HS-5 (cell line): ENCODE measurements at regions not wholly inside any gene's neighbourhood (a gene's known extent, or its start where the extent isn't known, plus 50 kb on each side); places are given as distances from the start of the nearest gene placed in this dataset.
"Not testable (repeated sequence)": the region's sequence is repeated elsewhere in the genome, so short reads cannot be mapped to it uniquely, and the experiment has no call there.

ENCODE experiments used
- DNase-seq: peaks from one replicate; pipeline ENCODE4 v3.0.0-alpha.2; 2012; ENCODE audit warnings: low read depth

DNA sequence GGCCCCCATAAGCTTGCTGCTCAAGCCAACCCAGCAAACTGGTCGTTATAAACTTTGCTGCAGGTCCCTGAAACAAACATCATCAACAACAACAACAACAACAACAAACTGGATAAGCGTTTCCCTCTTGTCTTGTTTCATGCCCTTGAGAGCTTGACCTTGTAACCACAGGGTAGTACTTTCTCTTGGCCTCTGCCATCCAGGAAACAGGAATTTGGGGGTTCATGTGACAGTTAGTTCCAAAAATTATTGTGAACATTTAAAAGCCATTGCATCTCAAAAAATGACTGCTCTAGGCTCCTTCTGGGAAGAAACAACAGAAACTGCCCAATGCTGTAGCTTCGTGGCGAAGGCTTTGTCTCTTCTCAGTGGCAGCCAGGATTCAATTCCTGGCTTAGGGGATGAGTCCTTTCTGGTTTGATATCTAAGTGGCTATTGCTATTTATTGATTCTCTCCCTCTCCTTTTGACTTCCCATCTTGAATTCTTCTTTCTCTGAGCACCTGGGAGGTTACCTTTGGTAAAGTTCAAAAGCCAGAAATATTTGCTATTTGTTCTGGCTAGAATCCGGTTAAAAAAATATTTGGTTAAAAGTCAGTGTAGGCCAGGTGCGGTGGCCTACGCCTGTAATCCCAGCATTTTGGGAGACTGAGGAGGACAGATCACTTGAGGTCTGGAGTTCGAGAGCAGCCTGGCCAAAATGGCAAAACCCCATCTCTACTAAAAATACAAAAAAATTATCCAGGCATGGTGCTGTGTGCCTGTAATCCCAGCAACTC is 52.0 kb upstream of the CPM start:
- no peak for DNase-seq

DNA sequence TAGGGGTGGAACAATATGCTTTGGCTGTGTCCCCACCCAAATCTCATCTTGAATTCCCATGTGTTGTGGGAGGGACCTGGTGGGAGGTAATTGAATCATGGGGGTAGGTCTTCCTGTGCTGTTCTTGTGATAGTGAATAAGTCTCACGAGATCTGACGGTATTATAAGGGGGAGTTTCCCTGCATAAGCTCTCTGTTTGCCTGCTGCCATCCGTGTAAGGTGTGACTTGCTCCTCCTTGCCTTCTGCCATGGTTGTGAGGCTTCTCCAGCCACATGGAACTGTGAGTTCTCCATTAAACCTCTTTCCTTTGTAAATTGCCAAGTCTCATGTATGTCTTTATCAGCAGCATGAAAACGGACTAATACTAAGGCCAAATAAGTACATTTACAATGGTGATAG is 64.6 kb upstream of the CPM start:
- DNase-seq: not testable (repeated sequence)

DNA sequence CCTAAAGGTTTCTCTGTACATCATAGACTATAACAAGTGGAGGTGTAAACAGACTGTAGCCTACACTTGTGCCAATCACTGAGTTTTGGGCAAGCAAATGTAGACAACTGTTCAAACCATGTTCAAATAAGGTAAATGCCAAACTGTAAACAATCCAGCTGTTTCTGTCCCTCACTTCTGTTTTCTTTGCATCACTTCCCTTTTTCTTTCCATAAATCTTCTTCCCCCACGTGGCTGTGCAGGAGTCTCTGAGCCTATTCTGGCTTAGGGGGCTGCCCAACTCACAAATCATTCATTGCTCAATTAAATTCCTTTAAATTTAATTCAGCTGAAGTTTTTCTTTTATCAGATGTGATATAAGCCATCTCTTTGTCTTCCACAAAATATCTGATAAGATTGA is 65.1 kb upstream of the CPM start:
- no peak for DNase-seq

DNA sequence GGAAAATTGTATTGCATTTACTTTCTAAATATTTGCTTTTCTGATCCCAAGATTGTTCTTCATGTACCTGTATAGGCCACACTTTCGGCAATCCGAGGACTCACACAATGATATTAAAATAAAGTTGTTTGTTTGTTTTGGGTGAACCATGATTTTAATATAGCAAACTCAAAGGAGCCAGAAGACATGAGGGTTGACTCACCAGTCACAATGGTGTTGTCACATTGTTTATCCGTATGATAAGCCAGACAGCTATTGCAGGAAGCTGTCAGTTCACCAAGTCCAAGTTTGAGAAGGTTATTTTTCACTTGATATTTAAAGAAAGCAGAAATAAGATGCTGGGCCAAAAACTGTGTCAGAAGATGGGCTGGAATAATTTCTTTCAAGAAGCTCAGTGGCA is 67.1 kb upstream of the CPM start:
- no peak for DNase-seq

DNA sequence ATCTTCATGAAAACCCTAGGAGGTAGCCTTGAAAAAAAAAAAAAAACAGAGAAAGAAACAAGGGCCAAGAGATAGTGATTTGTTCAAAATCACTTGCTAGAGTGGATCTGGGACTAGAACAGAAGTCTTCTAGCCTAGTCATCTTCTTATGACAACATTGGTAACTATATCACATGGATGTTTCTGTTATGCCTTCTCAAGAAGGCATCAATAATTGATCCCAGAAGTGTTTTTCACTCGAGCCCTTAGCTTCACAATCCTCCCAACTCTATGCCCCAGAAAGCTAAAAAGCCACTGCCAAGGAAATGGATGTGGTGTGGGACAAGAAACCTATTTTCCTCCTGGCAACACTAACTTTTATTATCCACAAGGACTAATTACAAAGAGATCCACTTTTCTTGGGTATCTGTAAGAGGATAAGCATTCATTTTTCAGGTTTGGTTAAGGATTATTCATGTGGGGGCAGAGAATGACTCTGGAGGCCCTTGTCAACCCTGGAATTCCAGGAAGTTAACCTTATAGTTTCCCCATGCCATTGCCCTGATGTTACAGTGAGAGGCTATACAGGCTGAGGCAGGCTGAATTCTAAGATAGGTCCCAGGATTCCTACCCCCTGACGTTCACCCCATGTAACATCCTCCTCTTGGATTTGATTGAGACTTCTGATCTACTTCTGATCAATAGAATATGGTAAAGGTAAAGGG is 67.7 kb upstream of the CPM start:
- DNase-seq: peak; percentile 45

DNA sequence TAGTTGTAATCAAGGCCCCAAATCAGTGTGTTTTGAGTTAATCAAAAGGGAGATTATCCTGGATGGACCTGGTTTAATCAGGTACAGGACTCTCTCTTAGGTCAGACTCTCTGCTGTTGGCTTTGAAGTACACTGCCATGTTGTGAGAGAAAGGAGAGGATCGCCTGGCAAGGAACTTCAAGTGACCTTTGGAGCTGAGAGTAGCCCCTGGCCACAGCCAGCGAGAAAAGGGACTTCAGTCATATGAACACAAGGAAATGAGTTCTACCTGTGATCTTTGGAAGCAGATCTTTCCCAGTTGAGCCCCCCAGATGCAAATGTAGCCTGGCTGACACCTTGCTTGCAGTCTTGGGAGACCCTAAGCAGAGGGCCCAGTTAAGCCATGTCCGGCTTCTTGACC is 68.3 kb upstream of the CPM start:
- no peak for DNase-seq

DNA sequence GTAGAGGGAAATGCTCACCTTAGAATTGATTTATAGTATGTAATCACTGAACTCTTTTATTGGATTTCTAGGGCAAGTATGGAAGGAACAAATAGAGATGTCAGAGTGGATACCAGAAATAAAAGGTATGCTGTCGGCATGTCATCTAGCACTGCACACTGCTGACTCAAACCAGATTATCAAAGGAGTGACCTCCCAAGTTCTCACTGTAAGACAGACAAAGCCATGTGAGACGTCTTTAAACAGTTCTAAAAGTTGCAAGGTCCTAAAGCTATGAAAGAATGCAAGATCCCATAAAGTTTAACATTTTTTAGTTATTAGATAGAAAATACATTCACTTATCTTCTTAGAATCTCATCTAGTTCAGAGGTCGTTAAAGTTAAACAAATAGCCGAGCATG is 70.0 kb upstream of the CPM start:
- DNase-seq: no peak

DNA sequence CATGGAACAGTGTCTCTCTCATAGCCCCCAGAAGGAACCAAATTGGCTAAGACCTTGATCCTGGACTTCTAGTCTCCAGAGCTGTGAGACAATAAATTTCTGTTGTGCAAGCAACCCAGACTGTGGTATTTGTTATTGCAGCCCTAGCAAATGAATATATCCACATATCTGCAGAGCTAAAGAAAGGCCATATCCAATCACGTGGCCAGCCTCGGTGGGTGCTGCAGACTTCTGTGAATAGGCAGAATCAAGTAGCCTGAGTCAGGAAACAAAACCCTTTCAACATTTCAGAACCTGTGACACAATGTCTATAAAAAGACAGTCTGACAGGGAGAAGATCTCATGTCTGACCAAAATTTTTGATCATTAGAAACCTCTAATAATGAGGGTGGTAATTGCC is 71.0 kb upstream of the CPM start:
- DNase-seq: no peak

DNA sequence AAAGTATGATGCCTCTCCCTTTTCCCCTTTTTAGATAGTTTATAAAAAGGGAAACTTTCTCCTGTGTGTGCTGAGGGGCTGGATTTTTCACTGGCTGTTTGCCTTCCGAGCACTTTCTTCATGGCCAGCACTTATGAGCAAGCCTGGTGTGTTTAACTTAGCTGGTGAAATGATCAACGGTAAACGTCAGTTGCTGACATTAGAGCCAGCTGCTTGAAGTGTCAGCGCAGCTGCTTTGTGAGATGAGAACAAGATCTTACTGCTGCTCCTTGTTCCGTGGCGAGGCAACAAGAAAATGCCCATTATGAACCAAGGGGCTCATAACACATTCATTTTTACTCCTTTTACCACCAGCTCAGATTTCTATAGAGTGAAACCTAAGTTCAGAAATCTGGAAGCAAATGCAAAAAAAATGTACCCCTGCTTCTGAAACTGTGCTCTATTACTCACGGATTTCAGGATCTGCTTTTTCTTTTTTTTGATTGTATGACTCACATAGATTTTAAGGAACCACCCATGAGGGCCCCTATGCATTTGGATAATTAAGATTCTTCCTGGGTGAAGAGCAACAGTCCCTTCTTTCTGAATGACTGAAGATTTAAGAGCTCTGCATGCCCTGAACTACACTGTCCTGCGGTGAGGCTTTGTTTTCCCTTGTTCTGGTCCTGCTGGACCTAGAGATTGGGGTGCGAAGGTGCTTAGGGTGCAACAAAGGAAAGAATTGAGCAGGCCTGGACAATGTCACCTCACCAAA is 74.3 kb upstream of the CPM start:
- DNase-seq: peak; percentile 75

DNA sequence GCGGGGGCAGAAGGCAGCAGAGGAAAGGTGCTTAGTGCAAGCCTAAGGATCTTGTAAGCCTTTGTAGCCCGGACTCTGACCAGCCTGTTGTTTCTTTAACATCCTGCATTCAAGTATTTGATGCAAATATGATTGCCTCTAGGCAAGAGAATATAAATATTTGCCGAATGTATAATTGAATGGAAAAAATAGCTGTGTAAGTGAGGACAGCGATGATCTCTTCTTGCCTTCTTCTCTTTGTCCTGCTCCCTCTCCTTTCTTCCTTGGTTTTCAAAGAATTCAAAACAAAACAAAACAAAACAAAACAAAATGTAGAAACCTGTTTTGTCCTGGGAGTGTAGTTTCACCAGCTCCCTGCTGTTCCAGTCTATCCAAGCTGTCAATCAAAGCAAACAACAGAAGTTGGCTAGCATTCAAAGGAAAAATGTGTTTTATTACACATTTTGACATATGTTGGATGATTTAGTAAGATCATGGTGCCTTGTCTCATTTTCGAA is 74.9 kb upstream of the CPM start:
- no peak for DNase-seq

DNA sequence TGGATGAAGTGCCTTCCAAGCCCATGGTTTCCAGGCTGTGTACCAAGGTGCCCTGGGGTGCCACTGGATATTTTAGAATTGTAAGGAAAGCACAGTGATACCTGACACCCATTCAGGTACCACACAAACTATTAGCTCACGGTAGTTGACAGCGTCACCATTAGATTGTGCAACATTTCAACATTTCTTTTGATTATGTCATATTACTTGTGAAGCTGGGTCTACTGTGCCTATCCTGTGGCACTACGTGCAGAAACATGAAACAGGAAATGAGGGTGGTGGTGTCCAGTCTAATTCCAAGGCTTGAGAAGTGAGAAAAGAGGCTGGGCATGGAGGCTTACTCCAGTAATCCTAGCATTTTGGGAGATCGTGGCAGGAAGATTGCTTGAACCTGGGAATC is 75.5 kb upstream of the CPM start:
- DNase-seq: no peak

DNA sequence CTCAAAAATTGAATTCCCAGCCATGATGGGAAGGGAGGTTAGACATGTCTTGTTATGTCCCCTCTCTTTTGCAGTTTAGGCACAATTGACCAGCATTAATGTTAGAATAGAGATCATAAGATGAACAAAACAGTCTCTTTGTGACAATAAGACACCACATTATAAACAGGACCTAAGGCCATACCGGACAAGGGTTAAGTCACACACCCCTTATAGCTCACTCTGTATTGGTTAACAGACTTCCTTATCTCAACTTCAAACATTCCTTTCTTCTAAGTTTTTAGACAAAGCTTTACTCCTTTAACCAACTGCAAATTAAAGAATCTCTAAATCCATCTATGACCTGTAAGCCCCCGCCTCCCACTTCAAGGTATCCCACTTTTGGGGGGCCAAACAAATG is 81.1 kb upstream of the CPM start:
- no peak for DNase-seq

DNA sequence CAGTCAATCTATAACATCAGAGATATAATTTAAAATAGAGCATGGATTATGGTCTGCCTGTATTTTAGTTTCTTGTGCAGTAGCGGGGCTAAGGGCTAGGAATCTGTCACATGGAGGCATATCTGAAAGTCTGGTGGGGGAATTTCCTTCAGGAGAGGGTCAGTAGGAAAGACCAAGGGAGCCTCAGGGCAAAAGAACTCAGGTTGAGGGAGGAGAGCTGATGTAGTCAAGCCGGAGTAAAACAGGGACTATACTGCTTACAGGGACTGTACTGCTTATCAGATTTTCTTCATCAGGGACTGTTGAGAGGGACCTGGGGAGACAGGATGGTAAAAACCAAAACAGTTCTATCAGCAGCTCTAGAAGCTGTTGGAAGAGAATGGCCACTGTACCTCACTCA is 82.0 kb upstream of the CPM start:
- no peak for DNase-seq

DNA sequence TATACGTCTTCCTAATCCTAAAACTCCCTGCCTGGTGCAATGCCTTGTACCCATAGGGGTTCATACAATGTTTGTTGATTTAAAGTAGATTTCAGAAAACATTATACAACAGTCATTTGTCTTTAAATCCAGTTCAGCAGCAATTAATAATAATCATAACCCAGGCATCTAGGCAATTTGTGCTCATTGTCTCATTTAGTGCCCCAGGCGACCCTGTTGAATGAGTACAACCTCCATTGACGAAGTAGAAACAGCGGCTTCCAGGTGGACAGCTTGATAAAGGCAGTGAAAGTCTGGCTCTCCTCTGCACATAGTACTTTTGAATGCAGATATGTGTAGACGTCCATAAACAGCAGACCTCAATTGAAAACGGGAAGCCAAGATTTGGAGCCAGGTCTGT is 82.9 kb upstream of the CPM start:
- DNase-seq: no peak

DNA sequence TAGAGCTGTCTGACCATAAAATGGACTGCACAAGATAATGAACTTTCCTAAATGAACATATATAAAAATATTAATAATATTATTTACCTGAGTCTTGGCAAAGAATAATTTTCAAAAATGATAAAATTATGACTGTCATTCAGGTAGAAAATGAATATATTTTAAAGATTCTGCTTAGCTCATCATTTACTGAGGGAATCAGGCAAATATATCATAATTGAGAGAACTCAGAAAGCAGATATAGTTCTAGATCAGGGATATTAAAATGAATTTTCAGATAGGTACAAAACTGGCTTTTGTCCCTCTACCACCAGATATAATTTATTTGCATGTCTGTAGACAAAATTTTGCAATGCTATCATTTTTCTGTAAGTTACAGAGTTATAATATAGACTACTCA is 86.1 kb upstream of the CPM start:
- no peak for DNase-seq

DNA sequence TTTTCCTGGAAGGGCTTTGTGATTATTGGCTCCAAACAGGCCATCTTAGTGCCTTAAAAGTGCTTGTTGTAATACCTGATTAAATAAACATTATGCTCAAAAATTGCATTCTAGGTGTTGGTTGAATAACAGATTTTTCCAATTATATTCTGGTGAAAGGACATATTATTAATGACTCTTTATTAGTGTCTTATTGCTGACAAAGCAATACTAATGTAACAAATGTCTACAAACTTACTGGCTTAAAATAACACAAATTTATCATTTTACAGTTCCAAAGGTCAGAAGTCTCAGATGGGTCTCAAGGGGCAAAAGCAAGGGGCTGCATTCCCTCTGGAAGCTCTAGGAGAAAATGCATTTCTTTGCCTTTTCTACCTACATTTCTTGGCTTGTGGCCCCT is 86.9 kb upstream of the CPM start:
- DNase-seq: no peak

DNA sequence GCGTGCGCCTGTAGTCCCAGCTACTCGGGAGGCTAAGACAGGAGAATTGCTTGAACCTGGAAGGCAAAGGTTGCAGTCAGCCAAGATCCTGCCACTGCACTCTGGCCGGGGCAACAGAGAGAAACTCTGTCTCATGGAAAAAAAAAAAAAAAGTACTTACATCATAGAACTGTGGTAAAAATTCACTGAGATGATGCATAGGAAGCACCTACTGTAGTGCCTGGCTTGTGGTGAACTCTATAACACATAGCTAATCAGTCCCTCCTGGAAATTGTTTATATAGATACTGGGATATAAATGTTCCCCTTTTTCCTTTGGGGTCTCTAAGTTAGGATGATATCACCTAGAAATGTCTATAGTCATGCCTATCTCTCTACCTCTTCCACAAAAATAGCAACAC is 89.7 kb upstream of the CPM start:
- DNase-seq: no peak

DNA sequence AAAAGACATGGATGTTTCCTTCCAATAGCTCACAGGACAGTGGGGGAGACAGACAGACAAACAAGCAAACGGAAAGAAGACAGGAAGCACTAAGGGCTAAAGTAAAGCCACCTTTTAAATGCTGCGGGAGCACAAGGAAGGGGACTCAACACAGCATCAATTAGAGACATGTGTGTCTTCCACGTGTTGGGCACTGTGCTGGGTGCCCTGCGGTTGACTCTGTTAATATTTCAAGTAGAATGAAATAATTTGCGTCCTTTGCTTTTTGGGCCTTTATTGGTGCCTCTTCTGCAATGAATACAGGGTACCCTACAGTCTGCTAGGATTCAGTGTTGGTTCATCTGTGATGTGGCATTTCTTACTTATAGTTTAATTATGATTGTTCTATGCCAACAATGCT is 90.9 kb upstream of the CPM start:
- DNase-seq: no peak

DNA sequence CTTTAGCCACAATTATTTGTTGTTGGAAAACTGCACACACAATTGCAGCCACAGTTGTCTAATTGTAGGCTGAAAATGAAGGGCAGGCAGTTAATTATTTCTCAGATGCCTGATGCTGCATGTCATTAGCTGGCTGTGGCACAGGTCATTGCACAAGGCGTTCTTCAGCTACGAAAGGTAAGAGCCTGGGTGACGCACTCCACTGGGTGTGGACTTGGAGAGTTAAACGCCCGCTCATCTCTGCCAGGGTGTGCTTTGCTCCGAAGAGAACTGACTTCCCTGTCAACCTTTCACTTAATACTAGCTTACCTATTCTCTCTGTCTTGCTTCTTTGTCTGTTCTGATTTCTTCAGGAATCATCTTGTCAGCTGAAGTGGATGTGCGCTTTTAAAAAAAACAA is 91.4 kb upstream of the CPM start:
- no peak for DNase-seq

DNA sequence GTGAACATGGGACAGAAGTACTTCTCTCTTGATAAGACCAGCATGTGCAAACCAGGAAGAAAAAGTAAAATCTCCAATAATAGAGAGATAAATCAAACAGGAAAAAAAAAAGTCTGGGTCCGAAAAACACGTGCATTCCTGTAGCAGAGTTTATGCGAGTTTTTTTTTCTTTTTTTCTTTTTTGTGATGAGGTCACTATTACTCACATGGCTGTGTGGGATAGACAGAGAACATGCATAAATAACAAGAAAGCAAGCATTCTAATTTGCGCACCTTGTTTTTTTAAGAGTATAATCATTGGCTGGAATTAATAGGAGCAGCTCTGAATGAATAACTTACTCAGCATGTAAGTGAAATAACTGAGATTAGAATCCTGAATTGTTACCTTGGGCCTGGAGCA is 91.9 kb upstream of the CPM start:
- no peak for DNase-seq

DNA sequence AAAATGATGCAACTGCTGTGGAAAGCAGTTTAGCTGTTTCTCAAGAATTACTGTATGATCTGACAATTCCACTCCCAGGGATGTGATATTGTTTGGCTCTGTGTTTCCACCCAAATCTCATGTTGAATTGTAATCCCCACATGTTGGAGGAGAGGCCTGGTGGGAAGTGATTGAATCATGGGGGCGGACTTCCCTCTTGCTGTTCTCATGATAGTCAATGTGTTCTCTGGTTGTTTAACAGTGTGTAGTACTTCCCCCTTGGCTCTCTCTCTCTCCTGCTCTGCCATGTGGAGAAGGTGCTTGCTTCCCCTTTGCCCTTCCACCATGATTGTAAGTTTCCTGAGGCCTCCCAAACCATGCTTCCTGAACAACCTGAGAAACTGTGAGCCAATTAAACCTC is 93.4 kb upstream of the CPM start:
- no peak for DNase-seq

DNA sequence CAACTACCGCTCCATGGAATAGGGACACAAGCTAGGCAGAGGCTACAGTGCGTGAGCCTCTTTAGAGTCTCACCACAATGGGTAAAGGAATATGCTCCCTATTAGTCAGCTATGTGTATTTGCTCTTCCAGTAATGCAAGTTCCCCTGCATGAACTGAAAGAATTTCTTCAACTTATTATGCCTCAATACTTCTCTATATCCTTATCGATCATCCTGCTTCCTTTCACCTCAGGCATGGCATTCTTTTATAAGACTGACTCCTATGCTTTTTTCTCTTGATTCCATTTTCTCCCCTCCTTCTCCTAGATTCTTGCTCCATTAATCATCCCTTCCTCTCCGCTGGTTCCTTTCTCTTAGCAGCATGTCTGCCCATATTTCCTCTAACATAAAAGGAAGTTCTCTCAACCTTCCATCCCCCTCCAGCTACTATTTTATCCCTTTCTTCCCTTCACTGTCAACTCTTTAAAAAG is 94.5 kb upstream of the CPM start:
- no peak for DNase-seq
